ENCODE measurements at regions not wholly inside any gene's neighbourhood (a gene's known extent, or its start where the extent isn't known, plus 50 kb on each side); places are given as distances from the start of the nearest gene placed in this dataset.

DNA sequence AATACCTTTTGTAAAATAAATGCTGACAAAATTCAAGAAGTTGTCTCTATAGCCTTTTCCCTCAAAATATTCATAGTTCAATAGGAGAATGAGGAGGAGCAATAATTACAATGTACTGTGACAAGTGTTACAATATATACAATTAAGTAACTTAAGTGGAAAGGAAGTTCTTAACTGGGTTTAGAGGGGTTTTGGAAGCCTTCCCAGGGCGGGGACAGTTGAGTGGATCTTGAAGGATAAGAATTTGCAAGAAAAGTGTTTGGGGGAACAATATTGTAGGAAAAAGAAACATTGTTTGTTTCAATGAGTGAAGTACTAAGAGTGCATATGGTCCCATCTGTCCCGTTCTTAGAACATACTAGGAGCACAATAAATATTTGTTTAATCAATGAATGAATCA lies 165.2 kb upstream of the PLSCR5 start:
- Histone ChIP-seq H3K4ac (ENCODE audit: low read depth in 1 of 2, low read length in 2 of 2) (no peak overlapping the region), H2BK12ac (ENCODE audit: low read length in 2 of 2) (no peak overlapping the region), H2BK5ac (ENCODE audit: low read depth, low read length, poor library complexity, severe bottlenecking) (no peak overlapping the region), H2BK120ac (ENCODE audit: low read depth, low read length) (no peak overlapping the region), H3K9me3 (ENCODE audit: control insufficient read depth, low read length) (no peaks in the 10 kb centered on the region), H3K27me3 (ENCODE audit: control insufficient read depth in 1 of 2, insufficient read depth in 1 of 2, low read length in 2 of 2) (no peaks in the 10 kb centered on the region), H3K9ac (ENCODE audit: low read length) (no peak overlapping the region), H3K23ac (ENCODE audit: low read length in 2 of 2) (no peak overlapping the region), H3K27ac (ENCODE audit: low read length, poor library complexity, severe bottlenecking) (no peak overlapping the region), H3K18ac (ENCODE audit: low read depth in 1 of 2, low read length in 2 of 2) (no peak overlapping the region), H3K4me2 (ENCODE audit: low read length, poor library complexity, severe bottlenecking) (no peak overlapping the region), H3K79me1 (replicated peaks; ENCODE audit: low read length, poor library complexity, severe bottlenecking) (no peaks in the 10 kb centered on the region), H2AK5ac (ENCODE audit: low read length, severe bottlenecking) (no peak overlapping the region), H2AFZ (ENCODE audit: low read depth, low read length) (no peak overlapping the region), H3K4me3 (ENCODE audit: insufficient read depth in 1 of 2, low read depth in 1 of 2, low read length in 2 of 2) (no peak overlapping the region), H3K14ac (ENCODE audit: low read length in 2 of 2) (no peak overlapping the region), H4K8ac (ENCODE audit: low read length) (no peak overlapping the region), H4K91ac (ENCODE audit: low read length) (no peak overlapping the region), H3K36me3 (ENCODE audit: control insufficient read depth in 1 of 2, insufficient read depth in 2 of 2, low read depth in 1 of 2, low read length in 2 of 2) (no peaks in the 10 kb centered on the region), H3K4me1 (ENCODE audit: control insufficient read depth, insufficient read depth, low read depth, low read length) (no peaks in the 10 kb centered on the region), H2BK15ac (ENCODE audit: low read depth, poor library complexity, severe bottlenecking) (no peak overlapping the region)
- no peak for DNase-seq
- 66% methylated on average over 1 of the region's 2 CpGs for WGBS

DNA sequence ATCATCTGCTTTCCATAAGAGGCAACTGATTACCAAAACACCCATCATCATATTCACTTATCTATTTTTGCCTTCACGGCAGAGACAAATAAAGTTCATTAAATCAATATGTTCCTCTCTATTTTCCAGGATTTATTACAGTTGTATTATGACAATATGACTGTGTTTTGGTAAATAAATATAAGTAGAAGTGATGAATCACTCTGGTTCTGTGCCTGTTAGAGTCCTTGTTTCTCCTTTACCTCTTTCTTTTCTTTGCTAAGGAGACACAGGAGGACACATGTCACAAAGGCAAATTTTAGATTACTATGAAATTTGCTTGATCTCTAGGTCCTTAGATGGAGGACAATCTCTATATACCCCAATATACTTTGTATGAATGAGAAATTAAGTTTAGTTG lies 152.6 kb upstream of the PLSCR5 start:
- H2BK5ac ChIP-seq (ENCODE audit: low read depth, low read length, poor library complexity, severe bottlenecking): no peak overlapping the region
- no peak overlapping the region for H4K8ac ChIP-seq (ENCODE audit: low read length)
- H3K79me1 ChIP-seq (replicated peaks; ENCODE audit: low read length, poor library complexity, severe bottlenecking): no peaks in the 10 kb centered on the region
- no peak overlapping the region for H3K27ac ChIP-seq (ENCODE audit: low read length, poor library complexity, severe bottlenecking)
- H2BK120ac ChIP-seq (ENCODE audit: low read depth, low read length): no peak overlapping the region
- H3K9me3 ChIP-seq (ENCODE audit: control insufficient read depth, low read length): no peaks in the 10 kb centered on the region
- no peak overlapping the region for H2BK12ac ChIP-seq (ENCODE audit: low read length in 2 of 2)
- H3K4me2 ChIP-seq (ENCODE audit: low read length, poor library complexity, severe bottlenecking): no peak overlapping the region
- H2AK5ac ChIP-seq (ENCODE audit: low read length, severe bottlenecking): no peak overlapping the region
- no peaks in the 10 kb centered on the region for H3K36me3 ChIP-seq (ENCODE audit: control insufficient read depth in 1 of 2, insufficient read depth in 2 of 2, low read depth in 1 of 2, low read length in 2 of 2)
- H3K23ac ChIP-seq (ENCODE audit: low read length in 2 of 2): no peak overlapping the region
- H3K4ac ChIP-seq (ENCODE audit: low read depth in 1 of 2, low read length in 2 of 2): no peak overlapping the region
- no peak overlapping the region for H2AFZ ChIP-seq (ENCODE audit: low read depth, low read length)
- no peak overlapping the region for H3K14ac ChIP-seq (ENCODE audit: low read length in 2 of 2)
- H4K91ac ChIP-seq (ENCODE audit: low read length): no peak overlapping the region
- H2BK15ac ChIP-seq (ENCODE audit: low read depth, poor library complexity, severe bottlenecking): no peak overlapping the region
- H3K4me3 ChIP-seq (ENCODE audit: insufficient read depth in 1 of 2, low read depth in 1 of 2, low read length in 2 of 2): no peak overlapping the region
- H3K27me3 ChIP-seq (ENCODE audit: control insufficient read depth in 1 of 2, insufficient read depth in 1 of 2, low read length in 2 of 2): no peaks in the 10 kb centered on the region
- H3K18ac ChIP-seq (ENCODE audit: low read depth in 1 of 2, low read length in 2 of 2): no peak overlapping the region
- no peak overlapping the region for H3K9ac ChIP-seq (ENCODE audit: low read length)
- no peak for DNase-seq
- H3K4me1 ChIP-seq (ENCODE audit: control insufficient read depth, insufficient read depth, low read depth, low read length): no peaks in the 10 kb centered on the region
- WGBS: no CpG with 5 or more reads among the region's 1 CpG

DNA sequence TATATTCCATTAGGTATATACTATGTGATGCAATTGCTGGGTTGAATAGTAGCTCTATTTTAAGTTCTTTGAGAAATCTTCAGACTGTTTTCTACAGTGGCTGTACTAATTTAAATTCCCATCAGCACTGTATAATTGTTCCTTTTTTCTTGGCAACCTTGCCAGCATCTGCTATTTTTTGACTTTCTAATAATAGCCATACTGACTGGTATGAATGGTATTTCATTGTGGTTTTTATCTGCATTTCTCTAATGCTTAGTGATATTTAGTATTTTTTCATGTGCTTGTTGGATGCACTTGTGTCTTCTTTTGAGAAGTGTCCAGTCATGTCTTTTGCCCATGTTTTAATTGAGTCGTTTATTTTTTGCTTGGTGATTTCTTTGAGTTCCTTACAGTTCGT lies 145.1 kb upstream of the PLSCR5 start:
- Histone ChIP-seq H3K4ac (ENCODE audit: low read depth in 1 of 2, low read length in 2 of 2) (no peak overlapping the region), H3K27ac (ENCODE audit: low read length, poor library complexity, severe bottlenecking) (no peak overlapping the region), H3K9me3 (ENCODE audit: control insufficient read depth, low read length) (no peaks in the 10 kb centered on the region), H4K8ac (ENCODE audit: low read length) (no peak overlapping the region), H3K4me2 (ENCODE audit: low read length, poor library complexity, severe bottlenecking) (no peak overlapping the region), H3K79me1 (replicated peaks; ENCODE audit: low read length, poor library complexity, severe bottlenecking) (no peaks in the 10 kb centered on the region), H2BK120ac (ENCODE audit: low read depth, low read length) (no peak overlapping the region), H3K14ac (ENCODE audit: low read length in 2 of 2) (no peak overlapping the region), H2AFZ (ENCODE audit: low read depth, low read length) (no peak overlapping the region), H2BK12ac (ENCODE audit: low read length in 2 of 2) (no peak overlapping the region), H3K4me3 (ENCODE audit: insufficient read depth in 1 of 2, low read depth in 1 of 2, low read length in 2 of 2) (no peak overlapping the region), H3K36me3 (ENCODE audit: control insufficient read depth in 1 of 2, insufficient read depth in 2 of 2, low read depth in 1 of 2, low read length in 2 of 2) (no peaks in the 10 kb centered on the region), H3K4me1 (ENCODE audit: control insufficient read depth, insufficient read depth, low read depth, low read length) (peaks cover 1% of the 10 kb centered on the region), H3K23ac (ENCODE audit: low read length in 2 of 2) (no peak overlapping the region), H4K91ac (ENCODE audit: low read length) (no peak overlapping the region), H3K9ac (ENCODE audit: low read length) (no peak overlapping the region), H2AK5ac (ENCODE audit: low read length, severe bottlenecking) (no peak overlapping the region), H3K18ac (ENCODE audit: low read depth in 1 of 2, low read length in 2 of 2) (no peak overlapping the region), H3K27me3 (ENCODE audit: control insufficient read depth in 1 of 2, insufficient read depth in 1 of 2, low read length in 2 of 2) (no peaks in the 10 kb centered on the region), H2BK15ac (ENCODE audit: low read depth, poor library complexity, severe bottlenecking) (no peak overlapping the region), H2BK5ac (ENCODE audit: low read depth, low read length, poor library complexity, severe bottlenecking) (no peak overlapping the region)
- DNase-seq: peak; percentile 29
- WGBS: 64% methylated on average over 2 of the region's 2 CpGs

DNA sequence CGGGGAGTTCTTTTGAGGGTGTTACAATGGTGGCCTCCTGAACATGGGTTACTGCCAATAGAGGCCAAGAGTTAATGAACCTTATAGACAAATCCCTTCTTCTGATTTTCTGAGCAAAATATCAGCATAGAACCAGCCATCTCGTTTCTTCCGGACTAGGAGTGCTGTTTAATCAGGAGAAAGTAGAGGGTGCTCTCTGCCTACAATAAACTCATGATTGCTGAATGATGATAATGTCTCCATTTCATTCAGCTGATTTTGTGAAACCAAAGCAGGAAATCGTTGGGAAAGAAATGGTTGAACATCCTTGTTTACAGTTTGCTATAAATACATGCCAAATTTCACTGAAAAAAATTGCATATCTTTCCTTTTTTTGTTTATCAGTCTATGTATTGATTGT lies 142.8 kb upstream of the PLSCR5 start:
- Histone ChIP-seq H2BK120ac (ENCODE audit: low read depth, low read length) (no peak overlapping the region), H3K4me3 (ENCODE audit: insufficient read depth in 1 of 2, low read depth in 1 of 2, low read length in 2 of 2) (no peak overlapping the region), H3K27me3 (ENCODE audit: control insufficient read depth in 1 of 2, insufficient read depth in 1 of 2, low read length in 2 of 2) (no peaks in the 10 kb centered on the region), H3K9ac (ENCODE audit: low read length) (peak overlapping the region; percentile 72), H2AFZ (ENCODE audit: low read depth, low read length) (no peak overlapping the region), H3K36me3 (ENCODE audit: control insufficient read depth in 1 of 2, insufficient read depth in 2 of 2, low read depth in 1 of 2, low read length in 2 of 2) (no peaks in the 10 kb centered on the region), H4K8ac (ENCODE audit: low read length) (no peak overlapping the region), H3K4me1 (ENCODE audit: control insufficient read depth, insufficient read depth, low read depth, low read length) (peaks cover 1% of the 10 kb centered on the region), H4K91ac (ENCODE audit: low read length) (no peak overlapping the region), H2BK15ac (ENCODE audit: low read depth, poor library complexity, severe bottlenecking) (no peak overlapping the region), H2BK12ac (ENCODE audit: low read length in 2 of 2) (no peak overlapping the region), H2AK5ac (ENCODE audit: low read length, severe bottlenecking) (peak overlapping the region; percentile 31), H3K27ac (ENCODE audit: low read length, poor library complexity, severe bottlenecking) (peak overlapping the region; percentile 77), H3K79me1 (replicated peaks; ENCODE audit: low read length, poor library complexity, severe bottlenecking) (no peaks in the 10 kb centered on the region), H3K23ac (ENCODE audit: low read length in 2 of 2) (no peak overlapping the region), H2BK5ac (ENCODE audit: low read depth, low read length, poor library complexity, severe bottlenecking) (no peak overlapping the region), H3K18ac (ENCODE audit: low read depth in 1 of 2, low read length in 2 of 2) (no peak overlapping the region), H3K9me3 (ENCODE audit: control insufficient read depth, low read length) (no peaks in the 10 kb centered on the region), H3K14ac (ENCODE audit: low read length in 2 of 2) (no peak overlapping the region), H3K4ac (ENCODE audit: low read depth in 1 of 2, low read length in 2 of 2) (no peak overlapping the region), H3K4me2 (ENCODE audit: low read length, poor library complexity, severe bottlenecking) (no peak overlapping the region)
- WGBS: 20% methylated on average over 2 of the region's 4 CpGs
- peak; percentile 51 for DNase-seq
